ENCODE measurements at regions not wholly inside any gene's neighbourhood (a gene's known extent, or its start where the extent isn't known, plus 50 kb on each side); places are given as distances from the start of the nearest gene placed in this dataset.

DNA sequence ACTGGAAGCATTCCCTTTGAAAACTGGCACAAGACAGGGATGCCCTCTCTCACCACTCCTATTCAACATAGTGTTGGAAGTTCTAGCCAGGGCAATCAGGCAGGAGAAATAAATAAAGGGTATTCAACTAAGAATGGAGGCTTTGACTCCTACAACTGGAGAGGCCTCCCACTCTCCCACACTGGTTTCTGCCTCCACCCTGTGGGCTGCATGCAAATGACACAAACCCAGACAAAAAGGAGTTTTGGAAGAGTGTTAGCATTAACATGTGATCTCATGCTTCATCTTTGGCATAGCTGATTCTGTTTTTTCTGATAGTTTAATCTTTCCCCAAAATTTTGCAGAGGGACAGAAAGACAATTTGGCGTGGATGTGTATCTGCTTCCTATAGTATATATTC lies 80.8 kb upstream of the IQCM start:
- TF ChIP-seq, protein P1, sequence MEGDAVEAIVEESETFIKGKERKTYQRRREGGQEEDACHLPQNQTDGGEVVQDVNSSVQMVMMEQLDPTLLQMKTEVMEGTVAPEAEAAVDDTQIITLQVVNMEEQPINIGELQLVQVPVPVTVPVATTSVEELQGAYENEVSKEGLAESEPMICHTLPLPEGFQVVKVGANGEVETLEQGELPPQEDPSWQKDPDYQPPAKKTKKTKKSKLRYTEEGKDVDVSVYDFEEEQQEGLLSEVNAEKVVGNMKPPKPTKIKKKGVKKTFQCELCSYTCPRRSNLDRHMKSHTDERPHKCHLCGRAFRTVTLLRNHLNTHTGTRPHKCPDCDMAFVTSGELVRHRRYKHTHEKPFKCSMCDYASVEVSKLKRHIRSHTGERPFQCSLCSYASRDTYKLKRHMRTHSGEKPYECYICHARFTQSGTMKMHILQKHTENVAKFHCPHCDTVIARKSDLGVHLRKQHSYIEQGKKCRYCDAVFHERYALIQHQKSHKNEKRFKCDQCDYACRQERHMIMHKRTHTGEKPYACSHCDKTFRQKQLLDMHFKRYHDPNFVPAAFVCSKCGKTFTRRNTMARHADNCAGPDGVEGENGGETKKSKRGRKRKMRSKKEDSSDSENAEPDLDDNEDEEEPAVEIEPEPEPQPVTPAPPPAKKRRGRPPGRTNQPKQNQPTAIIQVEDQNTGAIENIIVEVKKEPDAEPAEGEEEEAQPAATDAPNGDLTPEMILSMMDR (IDR thresholded peaks at IDR 0.05) = no peak
- TF ChIP-seq POLR2AphosphoS5 (IDR thresholded peaks at IDR 0.05; ENCODE audit: insufficient read depth in 1 of 2, low read depth in 1 of 2) = no peak
